ENCODE measurements at regions not wholly inside any gene's neighbourhood (a gene's known extent, or its start where the extent isn't known, plus 50 kb on each side); places are given as distances from the start of the nearest gene placed in this dataset.

- TF ChIP-seq POLR2A (IDR thresholded peaks at IDR 0.05) (no peak), CTCF (IDR thresholded peaks at IDR 0.05) (no peak)
These were observed 559.3 kb upstream of the IRAK1BP1 start for GRCh38 chr6:78308025-78308424.
